SU-DHL-6 (cell line): ENCODE measurements at regions not wholly inside any gene's neighbourhood (a gene's known extent, or its start where the extent isn't known, plus 50 kb on each side); places are given as distances from the start of the nearest gene placed in this dataset.

Experiments
- H2AFZ ChIP-seq: fragments of 200-600 bp; sonication (generic); 2 replicates; pipeline ENCODE4 v1.6.1; 2014; ENCODE audit warnings: low read depth, mild to moderate bottlenecking, moderate library complexity, mixed read lengths, antibody characterized with exemption, low read length; ENCODE audit not compliant: severe bottlenecking
- H3F3A ChIP-seq: fragments of 200-600 bp; shearing (Covaris generic); 2 replicates; pipeline ENCODE4 v1.6.0; 2016; ENCODE audit warnings: antibody characterized with exemption, mild to moderate bottlenecking; ENCODE audit not compliant: insufficient read depth
- H3K27ac ChIP-seq: fragments of 200-600 bp; sonication (generic); 2 replicates; pipeline ENCODE4 v1.5.1; 2016; ENCODE audit warnings: low read depth, mild to moderate bottlenecking, low read length, moderate library complexity, mixed read lengths
- H3K27me3 ChIP-seq: fragments of 200-600 bp; sonication (generic), shearing (Covaris generic); 2 replicates; pipeline ENCODE4 v1.6.0; 2014; ENCODE audit warnings: mild to moderate bottlenecking, low read length
- H3K36me3 ChIP-seq: fragments of 200-600 bp; sonication (generic); 2 replicates; pipeline ENCODE4 v1.6.1; 2014; ENCODE audit warnings: mild to moderate bottlenecking, low read length, mixed read lengths
- H3K4me2 ChIP-seq: fragments of 300-600, 200-600 bp; shearing (Covaris generic), sonication (generic); 2 replicates; pipeline ENCODE4 v1.6.0; 2014; ENCODE audit warnings: low read length, low read depth, mild to moderate bottlenecking; ENCODE audit not compliant: poor library complexity, severe bottlenecking
- H3K4me3 ChIP-seq: fragments of 200-600 bp; sonication (generic); 2 replicates; pipeline ENCODE4 v1.5.1; 2014; ENCODE audit warnings: antibody characterized with exemption, low read length, mild to moderate bottlenecking, mixed read lengths; ENCODE audit not compliant: insufficient read depth, poor library complexity, severe bottlenecking
- H3K79me2 ChIP-seq: fragments of 200-600 bp; sonication (generic); 2 replicates; pipeline ENCODE4 v1.6.1; 2014; ENCODE audit warnings: mild to moderate bottlenecking, low read length, moderate library complexity; ENCODE audit not compliant: insufficient read depth
- H3K9ac ChIP-seq: fragments of 200-600 bp; sonication (generic); 2 replicates; pipeline ENCODE4 v1.7.0; 2014; ENCODE audit warnings: mild to moderate bottlenecking, low read length
- H3K9me2 ChIP-seq: fragments of 200-600 bp; sonication (generic); replicated peaks from 2 replicates; pipeline ENCODE4 v1.6.1; 2014; ENCODE audit warnings: low read length; ENCODE audit not compliant: insufficient read depth
- H3K9me3 ChIP-seq: fragments of 200-600 bp; sonication (generic); 2 replicates; pipeline ENCODE4 v1.6.1; 2014; ENCODE audit warnings: low read length, mixed read lengths; ENCODE audit not compliant: insufficient read depth
- H4K20me1 ChIP-seq: fragments of 200-600 bp; sonication (generic); 2 replicates; pipeline ENCODE4 v1.6.1; 2014; ENCODE audit warnings: low read depth, mild to moderate bottlenecking, antibody characterized with exemption, low read length, moderate library complexity, mixed read lengths
- EZH2phosphoT487 ChIP-seq: fragments of 200-600 bp; sonication (generic), shearing (Covaris generic); conservative IDR thresholded peaks from 2 replicates; pipeline ENCODE4 v1.6.1; 2018; ENCODE audit warnings: mild to moderate bottlenecking, antibody characterized with exemption, low read length, moderate library complexity, mixed read lengths
- TF ChIP-seq, protein P1 (sequence below): fragments of 200-600 bp; sonication (generic); IDR thresholded peaks from one replicate; pipeline ENCODE4 v1.5.1; 2017; ENCODE audit warnings: antibody characterized with exemption, mild to moderate bottlenecking, low read length, moderate library complexity; ENCODE audit not compliant: insufficient read depth, poor library complexity, severe bottlenecking

DNA sequence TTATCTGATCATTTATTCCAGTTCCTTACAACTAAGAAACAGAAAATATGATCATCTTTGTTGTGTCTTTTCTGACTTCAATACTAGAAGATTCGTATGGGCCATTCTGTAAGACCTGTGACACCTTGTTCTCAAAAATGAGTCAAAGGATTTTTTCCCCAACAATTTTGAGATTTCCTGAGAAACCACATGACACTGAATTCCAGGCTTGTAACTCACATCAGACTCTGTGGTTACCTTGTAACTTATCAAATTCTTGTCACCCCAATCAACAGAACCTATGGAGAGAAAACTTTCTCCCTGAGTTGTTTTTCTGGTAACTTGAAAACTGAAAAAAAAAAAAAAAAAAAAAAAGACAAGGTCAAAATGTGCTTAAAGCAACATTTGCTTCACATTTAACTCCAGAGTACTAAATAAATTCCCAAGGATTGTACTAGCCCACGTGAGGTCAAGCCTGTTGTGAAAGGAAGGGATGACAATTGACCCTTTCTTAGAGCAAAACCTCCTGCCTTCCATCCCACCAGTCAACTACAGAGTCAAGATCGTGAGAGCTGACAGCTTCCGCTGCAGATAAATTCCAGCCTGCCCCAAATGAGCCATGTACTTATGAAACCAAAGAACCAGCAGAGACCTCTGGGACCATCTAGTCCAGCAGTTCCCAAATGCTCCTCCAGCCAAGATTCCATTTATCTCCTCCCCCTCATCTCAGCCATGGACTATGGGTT lies 140.3 kb downstream of the TBX18 start:
- H3K9me2 ChIP-seq, result no peaks in the 10 kb centered on the region
- H3K4me3 ChIP-seq, result no peak overlapping the region
- no peak overlapping the region for H3K4me2 ChIP-seq
- H4K20me1 ChIP-seq, result no peaks in the 10 kb centered on the region
- TF ChIP-seq, protein P1, sequence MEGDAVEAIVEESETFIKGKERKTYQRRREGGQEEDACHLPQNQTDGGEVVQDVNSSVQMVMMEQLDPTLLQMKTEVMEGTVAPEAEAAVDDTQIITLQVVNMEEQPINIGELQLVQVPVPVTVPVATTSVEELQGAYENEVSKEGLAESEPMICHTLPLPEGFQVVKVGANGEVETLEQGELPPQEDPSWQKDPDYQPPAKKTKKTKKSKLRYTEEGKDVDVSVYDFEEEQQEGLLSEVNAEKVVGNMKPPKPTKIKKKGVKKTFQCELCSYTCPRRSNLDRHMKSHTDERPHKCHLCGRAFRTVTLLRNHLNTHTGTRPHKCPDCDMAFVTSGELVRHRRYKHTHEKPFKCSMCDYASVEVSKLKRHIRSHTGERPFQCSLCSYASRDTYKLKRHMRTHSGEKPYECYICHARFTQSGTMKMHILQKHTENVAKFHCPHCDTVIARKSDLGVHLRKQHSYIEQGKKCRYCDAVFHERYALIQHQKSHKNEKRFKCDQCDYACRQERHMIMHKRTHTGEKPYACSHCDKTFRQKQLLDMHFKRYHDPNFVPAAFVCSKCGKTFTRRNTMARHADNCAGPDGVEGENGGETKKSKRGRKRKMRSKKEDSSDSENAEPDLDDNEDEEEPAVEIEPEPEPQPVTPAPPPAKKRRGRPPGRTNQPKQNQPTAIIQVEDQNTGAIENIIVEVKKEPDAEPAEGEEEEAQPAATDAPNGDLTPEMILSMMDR, result no peak
- H2AFZ ChIP-seq, result no peak overlapping the region
- H3K27ac ChIP-seq, result no peak overlapping the region
- no peaks in the 10 kb centered on the region for H3F3A ChIP-seq
- H3K27me3 ChIP-seq, result no peaks in the 10 kb centered on the region
- no peak overlapping the region for H3K9ac ChIP-seq
- H3K9me3 ChIP-seq, result no peaks in the 10 kb centered on the region
- no peaks in the 10 kb centered on the region for H3K36me3 ChIP-seq
- no peaks in the 10 kb centered on the region for H3K79me2 ChIP-seq

DNA sequence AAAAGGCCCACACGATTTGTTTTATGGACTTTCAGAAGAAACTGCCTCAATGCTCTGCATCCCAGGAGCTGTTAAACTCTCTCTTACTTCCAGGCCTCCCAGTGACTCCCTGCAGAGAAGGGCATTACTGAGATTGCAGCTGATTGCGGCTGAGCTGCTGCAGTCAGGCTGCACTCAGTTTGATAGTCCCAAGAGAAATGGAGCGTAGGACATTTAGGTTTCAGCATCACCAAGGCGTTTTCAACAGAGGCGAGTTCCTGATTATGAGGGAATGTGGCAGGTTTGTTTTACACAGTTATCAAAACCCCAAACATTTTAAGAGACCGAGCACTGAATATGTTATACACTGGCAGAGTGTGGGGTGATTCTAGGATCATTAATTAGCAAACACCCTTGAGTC lies 145.6 kb downstream of the TBX18 start:
- H3K27ac ChIP-seq, result no peak overlapping the region

DNA sequence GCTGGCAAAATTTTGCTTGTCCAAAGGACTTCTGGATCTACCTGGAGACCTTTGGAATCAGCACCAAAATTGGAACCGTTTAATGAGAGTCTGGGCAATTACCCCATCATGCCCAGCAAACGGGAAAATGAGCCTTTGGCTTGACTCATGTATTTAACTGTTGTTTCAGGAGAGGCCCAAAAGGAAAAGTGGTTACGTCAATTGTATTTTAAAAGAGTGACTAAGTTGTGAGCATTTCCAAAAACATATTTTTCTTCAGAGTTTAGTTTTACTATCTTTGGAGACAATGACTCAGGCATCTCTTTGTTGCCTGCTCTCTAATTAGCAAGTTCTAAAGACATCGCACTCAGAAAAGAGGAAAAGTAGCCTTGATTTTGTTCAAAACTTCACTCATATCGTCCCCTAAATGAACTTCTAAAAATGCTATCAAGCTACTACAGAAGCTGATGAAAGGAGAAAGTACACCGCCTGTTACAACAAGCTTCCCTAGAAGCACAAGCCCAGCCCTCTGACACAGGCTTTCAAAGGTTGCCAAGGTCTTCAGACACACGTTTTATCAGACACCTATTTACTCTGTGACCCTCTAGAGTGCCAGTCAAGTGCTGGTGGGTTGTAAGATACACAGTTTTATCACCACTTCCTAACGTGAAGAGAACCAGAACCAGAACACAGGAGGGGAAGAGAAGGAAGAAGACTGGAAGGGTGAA lies 146.2 kb downstream of the TBX18 start:
- Histone ChIP-seq H3K4me2 (no peak overlapping the region), H3K9me2 (no peaks in the 10 kb centered on the region), H3K27ac (no peak overlapping the region), H3K27me3 (no peaks in the 10 kb centered on the region), H3K36me3 (no peaks in the 10 kb centered on the region), H3K79me2 (no peaks in the 10 kb centered on the region), H4K20me1 (no peaks in the 10 kb centered on the region), H3K4me3 (no peak overlapping the region), H3K9me3 (no peaks in the 10 kb centered on the region), H3K9ac (no peak overlapping the region), H2AFZ (no peak overlapping the region), H3F3A (no peaks in the 10 kb centered on the region)
- TF ChIP-seq, protein P1, result no peak
- TF ChIP-seq EZH2phosphoT487, result no peak

More for the DNA sequence above, 145.6 kb downstream of the TBX18 start:
- no peaks in the 10 kb centered on the region for H3K9me3 ChIP-seq
- TF ChIP-seq EZH2phosphoT487, result no peak
- TF ChIP-seq, protein P1, result no peak
- H3K9me2 ChIP-seq, result no peaks in the 10 kb centered on the region
- H2AFZ ChIP-seq, result no peak overlapping the region
- no peaks in the 10 kb centered on the region for H3K27me3 ChIP-seq
- no peaks in the 10 kb centered on the region for H3K79me2 ChIP-seq
- H3K4me3 ChIP-seq, result no peak overlapping the region
- no peaks in the 10 kb centered on the region for H3F3A ChIP-seq
- H3K4me2 ChIP-seq, result no peak overlapping the region
- H3K36me3 ChIP-seq, result no peaks in the 10 kb centered on the region
- H3K9ac ChIP-seq, result no peak overlapping the region
- no peaks in the 10 kb centered on the region for H4K20me1 ChIP-seq
